GM12864 (cell line): ENCODE measurements at regions not wholly inside any gene's neighbourhood (a gene's known extent, or its start where the extent isn't known, plus 50 kb on each side); places are given as distances from the start of the nearest gene placed in this dataset.

ENCODE experiments used
- DNase-seq: peaks from one replicate; pipeline ENCODE4 v3.0.0-alpha.2; 2011; ENCODE audit warnings: low read depth
- H3K4me3 ChIP-seq: 2 replicates; pipeline ENCODE4 v1.5.1; 2011; ENCODE audit warnings: mild to moderate bottlenecking, low read depth, low read length, control low read depth
- CTCF ChIP-seq: IDR thresholded peaks from 2 replicates; pipeline ENCODE4 v1.5.1; 2011; ENCODE audit warnings: low read depth, mild to moderate bottlenecking, moderate library complexity, low read length, control low read depth, inconsistent platforms; ENCODE audit errors: missing control alignments

GRCh38 chr9:23464275-23464674 lies 361.8 kb downstream of the ELAVL2 start:
- no peak for TF ChIP-seq CTCF
- no peak overlapping the region for H3K4me3 ChIP-seq
- no peak for DNase-seq

GRCh38 chr9:23467276-23467675 lies 358.8 kb downstream of the ELAVL2 start:
- TF ChIP-seq CTCF, result no peak
- no peak overlapping the region for H3K4me3 ChIP-seq
- no peak for DNase-seq

DNA sequence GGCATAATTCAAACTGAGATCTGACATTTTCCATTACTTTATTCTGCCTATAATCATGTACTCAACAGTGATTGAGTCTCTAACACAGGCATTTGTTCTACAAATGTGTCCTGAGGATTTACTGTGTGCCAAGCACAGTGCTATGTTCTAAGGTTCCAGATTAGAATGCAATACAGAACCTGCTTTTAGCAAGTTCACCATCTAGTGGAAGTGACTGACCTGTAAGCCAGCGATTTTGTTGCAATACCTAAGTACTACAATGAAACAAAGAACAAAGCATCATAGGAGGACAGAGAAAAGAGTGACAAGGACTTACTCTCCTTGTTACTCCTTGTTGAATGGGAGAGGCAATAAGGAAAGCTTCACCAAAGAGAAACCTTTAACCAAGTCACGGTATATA lies 348.1 kb downstream of the ELAVL2 start:
- no peak for TF ChIP-seq CTCF
- no peak overlapping the region for H3K4me3 ChIP-seq
- DNase-seq, result no peak

- no peak for DNase-seq
Observed at GRCh38 chr9:23483566-23483965, 342.5 kb downstream of the ELAVL2 start.

DNA sequence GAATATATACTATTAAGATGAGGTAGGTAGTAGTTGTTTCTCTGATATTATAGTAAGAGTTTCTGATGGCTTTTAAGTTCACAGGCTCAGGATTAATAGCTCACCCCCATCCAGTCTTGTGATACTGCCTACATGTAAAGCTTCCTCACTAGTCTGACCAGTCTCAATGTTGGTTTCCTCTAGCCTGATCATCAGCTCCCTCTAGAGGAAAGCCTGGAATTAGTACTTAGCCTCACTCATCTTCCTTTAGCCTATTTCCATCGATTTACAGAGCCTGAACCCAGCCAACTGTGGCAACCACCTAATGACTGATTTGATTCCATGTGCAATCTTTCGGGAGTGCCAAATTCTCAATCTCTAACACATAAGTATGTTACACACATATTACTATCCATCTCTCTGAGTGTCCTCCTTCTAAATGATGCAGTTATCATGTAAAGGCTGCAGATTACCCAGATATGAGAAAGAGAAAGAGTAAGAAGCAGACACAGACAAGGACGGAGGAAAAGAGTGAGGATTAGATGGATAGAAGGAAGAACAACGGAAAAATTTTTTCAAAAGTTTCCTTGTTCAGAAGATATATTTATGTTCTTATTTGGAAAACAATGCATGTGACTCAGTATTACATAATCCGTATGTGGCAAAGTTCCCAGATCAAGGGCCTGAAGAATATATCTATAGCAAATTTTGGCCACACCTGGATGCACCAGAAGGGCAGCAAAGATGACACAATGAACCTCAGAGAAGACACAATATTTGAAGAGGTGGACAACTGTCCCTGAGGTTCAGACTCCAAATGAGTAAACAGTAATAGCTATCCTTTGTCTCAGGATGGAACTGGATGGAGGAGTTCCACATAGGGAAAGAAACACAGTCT lies 333.7 kb downstream of the ELAVL2 start:
- no peak overlapping the region for H3K4me3 ChIP-seq
- peak; percentile 28 for TF ChIP-seq CTCF
- no peak for DNase-seq

More at GRCh38 chr9:23483566-23483965, 342.5 kb downstream of the ELAVL2 start:
- no peak for TF ChIP-seq CTCF
- H3K4me3 ChIP-seq, result no peak overlapping the region

GRCh38 chr9:23493219-23493618 lies 332.8 kb downstream of the ELAVL2 start:
- no peak for DNase-seq
- H3K4me3 ChIP-seq, result no peak overlapping the region
- TF ChIP-seq CTCF, result no peak

DNA sequence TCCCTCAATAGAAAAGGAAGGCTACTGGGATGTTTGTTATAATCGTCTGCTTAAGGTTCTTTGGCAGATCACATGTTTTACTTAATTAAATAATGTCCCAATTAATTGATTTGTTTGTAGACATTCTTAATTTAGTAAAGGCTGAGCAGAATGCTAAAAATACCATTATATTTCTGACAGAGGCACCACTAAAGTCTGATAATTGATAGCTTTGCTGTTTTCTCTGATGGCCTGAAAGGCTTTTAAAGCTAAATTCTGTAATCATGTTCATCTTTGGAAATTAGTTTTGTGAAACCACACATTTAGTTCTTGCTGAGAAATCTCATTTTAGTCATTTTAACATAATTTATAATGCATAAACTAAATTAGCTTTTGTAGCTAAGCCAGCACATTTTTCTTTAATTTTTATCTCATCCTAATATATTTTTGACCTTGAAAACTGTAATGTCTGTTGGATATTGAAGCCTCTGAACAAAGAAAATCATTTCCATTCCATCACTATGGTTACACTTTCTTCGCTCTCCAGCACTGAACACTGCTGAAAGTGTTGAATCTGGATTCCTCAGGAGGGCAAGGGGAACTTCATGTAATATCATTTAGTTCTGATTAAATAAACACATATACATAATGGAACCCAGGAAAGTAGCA lies 329.4 kb downstream of the ELAVL2 start:
- no peak for TF ChIP-seq CTCF
- H3K4me3 ChIP-seq, result no peak overlapping the region
- DNase-seq, result no peak
